ENCODE measurements at regions not wholly inside any gene's neighbourhood (a gene's known extent, or its start where the extent isn't known, plus 50 kb on each side); places are given as distances from the start of the nearest gene placed in this dataset.

GRCh38 chr4:8679032-8679431 lies 86.5 kb downstream of the CPZ start:
- TF ChIP-seq, protein P1, sequence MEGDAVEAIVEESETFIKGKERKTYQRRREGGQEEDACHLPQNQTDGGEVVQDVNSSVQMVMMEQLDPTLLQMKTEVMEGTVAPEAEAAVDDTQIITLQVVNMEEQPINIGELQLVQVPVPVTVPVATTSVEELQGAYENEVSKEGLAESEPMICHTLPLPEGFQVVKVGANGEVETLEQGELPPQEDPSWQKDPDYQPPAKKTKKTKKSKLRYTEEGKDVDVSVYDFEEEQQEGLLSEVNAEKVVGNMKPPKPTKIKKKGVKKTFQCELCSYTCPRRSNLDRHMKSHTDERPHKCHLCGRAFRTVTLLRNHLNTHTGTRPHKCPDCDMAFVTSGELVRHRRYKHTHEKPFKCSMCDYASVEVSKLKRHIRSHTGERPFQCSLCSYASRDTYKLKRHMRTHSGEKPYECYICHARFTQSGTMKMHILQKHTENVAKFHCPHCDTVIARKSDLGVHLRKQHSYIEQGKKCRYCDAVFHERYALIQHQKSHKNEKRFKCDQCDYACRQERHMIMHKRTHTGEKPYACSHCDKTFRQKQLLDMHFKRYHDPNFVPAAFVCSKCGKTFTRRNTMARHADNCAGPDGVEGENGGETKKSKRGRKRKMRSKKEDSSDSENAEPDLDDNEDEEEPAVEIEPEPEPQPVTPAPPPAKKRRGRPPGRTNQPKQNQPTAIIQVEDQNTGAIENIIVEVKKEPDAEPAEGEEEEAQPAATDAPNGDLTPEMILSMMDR (IDR thresholded peaks at IDR 0.05; ENCODE audit: poor library complexity), result no peak
- TF ChIP-seq EZH2 (IDR thresholded peaks at IDR 0.05; ENCODE audit: borderline replicate concordance), result no peak
